Activated naive CD4-positive, alpha-beta T cell treated with anti-CD3 and anti-CD28 coated beads, Interleukin-2, amount 10 ng/mL, durations not matched to agents 7 days and 5 days (primary cell): ENCODE measurements at regions not wholly inside any gene's neighbourhood (a gene's known extent, or its start where the extent isn't known, plus 50 kb on each side); places are given as distances from the start of the nearest gene placed in this dataset.

Experiments used
- CTCF ChIA-PET: fragments of 350-600 bp; sonication (Branson Sonifier 250); formaldehyde crosslinking; loops from one replicate; lab custom pipeline; 2021; ENCODE audit warnings: antibody characterized with exemption; lab: Charles Lee
- DNase-seq: peaks from one replicate; pipeline ENCODE4 v3.0.0-alpha.2; 2020
- H3K27ac Mint-ChIP-seq: one replicate; pipeline ENCODE4 v1.8.0; 2021; ENCODE audit warnings: mild to moderate bottlenecking, moderate library complexity, mixed read lengths
- H3K27me3 Mint-ChIP-seq: one replicate; pipeline ENCODE4 v1.8.0; 2021; ENCODE audit warnings: mild to moderate bottlenecking, mixed read lengths
- H3K36me3 Mint-ChIP-seq: one replicate; pipeline ENCODE4 v1.8.0; 2021; ENCODE audit warnings: mixed read lengths
- H3K4me1 Mint-ChIP-seq: one replicate; pipeline ENCODE4 v1.8.0; 2021; ENCODE audit warnings: mixed read lengths
- H3K4me3 Mint-ChIP-seq: one replicate; pipeline ENCODE4 v1.8.0; 2021; ENCODE audit warnings: mild to moderate bottlenecking, moderate library complexity, mixed read lengths
- H3K9me3 Mint-ChIP-seq: one replicate; pipeline ENCODE4 v1.8.0; 2021; ENCODE audit warnings: mixed read lengths

GRCh38 chr2:44825702-44826101, 115.8 kb upstream of the SIX3 start:
- H3K36me3 Mint-ChIP-seq, result no peaks in the 10 kb centered on the region
- no peak for DNase-seq
- H3K9me3 Mint-ChIP-seq, result no peaks in the 10 kb centered on the region
- H3K27me3 Mint-ChIP-seq, result peaks cover 15% of the 10 kb centered on the region
- CTCF ChIA-PET, result no interaction called here
- no peak overlapping the region for H3K27ac Mint-ChIP-seq
- no peak overlapping the region for H3K4me3 Mint-ChIP-seq
- H3K4me1 Mint-ChIP-seq, result no peaks in the 10 kb centered on the region

GRCh38 chr2:44826601-44827000, 114.9 kb upstream of the SIX3 start:
- Mint-ChIP-seq H3K9me3 (no peaks in the 10 kb centered on the region), H3K27ac (no peak overlapping the region), H3K4me3 (no peak overlapping the region), H3K4me1 (no peaks in the 10 kb centered on the region), H3K27me3 (peaks cover 11% of the 10 kb centered on the region), H3K36me3 (no peaks in the 10 kb centered on the region)
- CTCF ChIA-PET, result no interaction called here
- DNase-seq, result no peak

GRCh38 chr2:44829771-44830170, 111.7 kb upstream of the SIX3 start:
- H3K36me3 Mint-ChIP-seq, result no peaks in the 10 kb centered on the region
- no peaks in the 10 kb centered on the region for H3K9me3 Mint-ChIP-seq
- H3K27me3 Mint-ChIP-seq, result peaks cover 17% of the 10 kb centered on the region
- DNase-seq, result no peak
- CTCF ChIA-PET, result no interaction called here
- no peaks in the 10 kb centered on the region for H3K4me1 Mint-ChIP-seq
- H3K27ac Mint-ChIP-seq, result no peak overlapping the region
- H3K4me3 Mint-ChIP-seq, result no peak overlapping the region

GRCh38 chr2:44833171-44834069, 108.1 kb upstream of the SIX3 start:
- no peaks in the 10 kb centered on the region for H3K4me1 Mint-ChIP-seq
- H3K36me3 Mint-ChIP-seq, result no peaks in the 10 kb centered on the region
- CTCF ChIA-PET, result no interaction called here
- H3K9me3 Mint-ChIP-seq, result no peaks in the 10 kb centered on the region
- H3K27ac Mint-ChIP-seq, result no peak overlapping the region
- peaks cover 8% of the 10 kb centered on the region for H3K27me3 Mint-ChIP-seq
- DNase-seq, result no peak
- no peak overlapping the region for H3K4me3 Mint-ChIP-seq

GRCh38 chr2:44834656-44835055, 106.8 kb upstream of the SIX3 start:
- Mint-ChIP-seq H3K36me3 (no peaks in the 10 kb centered on the region), H3K27me3 (peaks cover 8% of the 10 kb centered on the region), H3K9me3 (no peaks in the 10 kb centered on the region), H3K4me3 (no peak overlapping the region), H3K27ac (no peak overlapping the region), H3K4me1 (no peaks in the 10 kb centered on the region)
- CTCF ChIA-PET, result no interaction called here
- DNase-seq, result no peak

GRCh38 chr2:44836174-44836573, 105.3 kb upstream of the SIX3 start:
- DNase-seq, result no peak
- Mint-ChIP-seq H3K4me3 (no peak overlapping the region), H3K27ac (no peak overlapping the region), H3K36me3 (no peaks in the 10 kb centered on the region), H3K27me3 (peaks cover 8% of the 10 kb centered on the region), H3K9me3 (no peaks in the 10 kb centered on the region), H3K4me1 (no peaks in the 10 kb centered on the region)
- CTCF ChIA-PET, result interaction anchor here (1.1 kb wide), 1 partner anchor 21 kb away, joined by 3 read pairs; no protein-coding TSS in a partner anchor

GRCh38 chr2:44836916-44837315, 104.6 kb upstream of the SIX3 start:
- CTCF ChIA-PET, result interaction anchor here (1.1 kb wide), 1 partner anchor 20 kb away, joined by 3 read pairs; no protein-coding TSS in a partner anchor
- Mint-ChIP-seq H3K4me3 (no peak overlapping the region), H3K36me3 (no peaks in the 10 kb centered on the region), H3K27ac (no peak overlapping the region), H3K4me1 (no peaks in the 10 kb centered on the region), H3K27me3 (peaks cover 7% of the 10 kb centered on the region), H3K9me3 (no peaks in the 10 kb centered on the region)
- DNase-seq, result no peak

GRCh38 chr2:44838116-44838790, 103.2 kb upstream of the SIX3 start:
- no peak overlapping the region for H3K4me3 Mint-ChIP-seq
- H3K4me1 Mint-ChIP-seq, result no peaks in the 10 kb centered on the region
- H3K27me3 Mint-ChIP-seq, result peaks cover 7% of the 10 kb centered on the region
- no peak overlapping the region for H3K27ac Mint-ChIP-seq
- CTCF ChIA-PET, result interaction anchor here (0.7 kb wide), 1 partner anchor 686 kb away, joined by 3 read pairs; no protein-coding TSS in a partner anchor
- no peak for DNase-seq
- no peaks in the 10 kb centered on the region for H3K36me3 Mint-ChIP-seq
- H3K9me3 Mint-ChIP-seq, result no peaks in the 10 kb centered on the region

GRCh38 chr2:44839370-44839769, 102.1 kb upstream of the SIX3 start:
- CTCF ChIA-PET, result no interaction called here
- no peak for DNase-seq
- H3K36me3 Mint-ChIP-seq, result no peaks in the 10 kb centered on the region
- H3K4me1 Mint-ChIP-seq, result no peaks in the 10 kb centered on the region
- peaks cover 7% of the 10 kb centered on the region for H3K27me3 Mint-ChIP-seq
- H3K4me3 Mint-ChIP-seq, result no peak overlapping the region
- no peak overlapping the region for H3K27ac Mint-ChIP-seq
- no peaks in the 10 kb centered on the region for H3K9me3 Mint-ChIP-seq

- Mint-ChIP-seq H3K4me3 (no peak overlapping the region), H3K27me3 (peaks cover 7% of the 10 kb centered on the region), H3K9me3 (no peaks in the 10 kb centered on the region), H3K4me1 (no peaks in the 10 kb centered on the region), H3K27ac (no peak overlapping the region), H3K36me3 (no peaks in the 10 kb centered on the region)
- CTCF ChIA-PET, result no interaction called here
- DNase-seq, result no peak
Observed at GRCh38 chr2:44839771-44840502, 101.6 kb upstream of the SIX3 start.

- H3K9me3 Mint-ChIP-seq, result no peaks in the 10 kb centered on the region
- H3K27ac Mint-ChIP-seq, result no peak overlapping the region
- no peaks in the 10 kb centered on the region for H3K36me3 Mint-ChIP-seq
- H3K4me1 Mint-ChIP-seq, result no peaks in the 10 kb centered on the region
- H3K27me3 Mint-ChIP-seq, result peaks cover 7% of the 10 kb centered on the region
- no peak for DNase-seq
- no peak overlapping the region for H3K4me3 Mint-ChIP-seq
- CTCF ChIA-PET, result no interaction called here
Observed at GRCh38 chr2:44840503-44840850, 101.0 kb upstream of the SIX3 start.

- no peaks in the 10 kb centered on the region for H3K36me3 Mint-ChIP-seq
- H3K9me3 Mint-ChIP-seq, result no peaks in the 10 kb centered on the region
- H3K27ac Mint-ChIP-seq, result no peak overlapping the region
- H3K4me1 Mint-ChIP-seq, result no peaks in the 10 kb centered on the region
- no peak overlapping the region for H3K4me3 Mint-ChIP-seq
- CTCF ChIA-PET, result no interaction called here
- DNase-seq, result no peak
- H3K27me3 Mint-ChIP-seq, result peaks cover 14% of the 10 kb centered on the region
Observed at GRCh38 chr2:44843086-44843485, 98.4 kb upstream of the SIX3 start.

GRCh38 chr2:44843641-44844310, 97.7 kb upstream of the SIX3 start:
- Mint-ChIP-seq H3K36me3 (no peaks in the 10 kb centered on the region), H3K9me3 (no peaks in the 10 kb centered on the region), H3K4me3 (no peak overlapping the region), H3K27ac (no peak overlapping the region), H3K27me3 (peaks cover 18% of the 10 kb centered on the region), H3K4me1 (no peaks in the 10 kb centered on the region)
- CTCF ChIA-PET, result no interaction called here
- DNase-seq, result no peak

GRCh38 chr2:44844651-44845270, 96.7 kb upstream of the SIX3 start:
- H3K9me3 Mint-ChIP-seq, result no peaks in the 10 kb centered on the region
- no peak for DNase-seq
- H3K4me1 Mint-ChIP-seq, result no peaks in the 10 kb centered on the region
- no peak overlapping the region for H3K4me3 Mint-ChIP-seq
- no peak overlapping the region for H3K27ac Mint-ChIP-seq
- peaks cover 22% of the 10 kb centered on the region for H3K27me3 Mint-ChIP-seq
- no peaks in the 10 kb centered on the region for H3K36me3 Mint-ChIP-seq
- CTCF ChIA-PET, result no interaction called here
